GM21717 (cell line): ENCODE measurements at regions not wholly inside any gene's neighbourhood (a gene's known extent, or its start where the extent isn't known, plus 50 kb on each side); places are given as distances from the start of the nearest gene placed in this dataset.

Source experiments
- ATAC-seq: cut with Tn5 transposase; IDR thresholded peaks from one replicate; pipeline ENCODE4 v1.9.1; 2021; ENCODE audit warnings: mild to moderate bottlenecking, moderate library complexity; ENCODE audit not compliant: unreplicated experiment

GRCh38 chr12:107543416-107543815 lies 142.2 kb upstream of the PWP1 start:
- ATAC-seq = no peak

- no peak for ATAC-seq
Measured at GRCh38 chr12:107543841-107544240, 141.8 kb upstream of the PWP1 start.

GRCh38 chr12:107544937-107545336 lies 140.7 kb upstream of the PWP1 start:
- no peak for ATAC-seq

- ATAC-seq = no peak
Measured at GRCh38 chr12:107545737-107546353, 139.8 kb upstream of the PWP1 start.

GRCh38 chr12:107547389-107547788 lies 138.2 kb upstream of the PWP1 start:
- ATAC-seq = no peak

GRCh38 chr12:107549651-107550480 lies 135.7 kb upstream of the PWP1 start:
- ATAC-seq = no peak

GRCh38 chr12:107551434-107551833 lies 134.2 kb upstream of the PWP1 start:
- ATAC-seq = no peak

GRCh38 chr12:107552263-107552662 lies 133.3 kb upstream of the PWP1 start:
- no peak for ATAC-seq

- no peak for ATAC-seq
Measured at GRCh38 chr12:107553211-107553765, 132.3 kb upstream of the PWP1 start.

- no peak for ATAC-seq
Measured at GRCh38 chr12:107554941-107555340, 130.7 kb upstream of the PWP1 start.

GRCh38 chr12:107557026-107557425 lies 128.6 kb upstream of the PWP1 start:
- ATAC-seq = no peak

- no peak for ATAC-seq
Measured at GRCh38 chr12:107557589-107558100, 128.0 kb upstream of the PWP1 start.

GRCh38 chr12:107558141-107558815 lies 127.3 kb upstream of the PWP1 start:
- no peak for ATAC-seq

GRCh38 chr12:107558816-107559382 lies 126.7 kb upstream of the PWP1 start:
- no peak for ATAC-seq

- no peak for ATAC-seq
Measured at GRCh38 chr12:107560165-107560898, 125.3 kb upstream of the PWP1 start.

GRCh38 chr12:107560899-107561285 lies 124.7 kb upstream of the PWP1 start:
- no peak for ATAC-seq

- no peak for ATAC-seq
Measured at GRCh38 chr12:107564946-107565345, 120.7 kb upstream of the PWP1 start.

- ATAC-seq = no peak
Measured at GRCh38 chr12:107565551-107565950, 120.0 kb upstream of the PWP1 start.

- no peak for ATAC-seq
Measured at GRCh38 chr12:107567876-107568619, 117.6 kb upstream of the PWP1 start.

GRCh38 chr12:107568718-107569117 lies 116.9 kb upstream of the PWP1 start:
- no peak for ATAC-seq
